Activated CD8-positive, alpha-beta memory T cell treated with anti-CD3 and anti-CD28 coated beads for 36 hours (primary cell): ENCODE measurements at regions not wholly inside any gene's neighbourhood (a gene's known extent, or its start where the extent isn't known, plus 50 kb on each side); places are given as distances from the start of the nearest gene placed in this dataset.

Source experiments
- CTCF ChIA-PET: fragments of 350-600 bp; sonication (Branson Sonifier 250); formaldehyde crosslinking; loops from one replicate; lab custom pipeline; 2021; ENCODE audit warnings: antibody characterized with exemption; lab: Charles Lee
- POLR2A ChIA-PET: fragments of 350-600 bp; sonication (Branson Sonifier 250); formaldehyde crosslinking; loops from one replicate; lab custom pipeline; 2021; ENCODE audit warnings: antibody characterized with exemption; lab: Charles Lee

DNA sequence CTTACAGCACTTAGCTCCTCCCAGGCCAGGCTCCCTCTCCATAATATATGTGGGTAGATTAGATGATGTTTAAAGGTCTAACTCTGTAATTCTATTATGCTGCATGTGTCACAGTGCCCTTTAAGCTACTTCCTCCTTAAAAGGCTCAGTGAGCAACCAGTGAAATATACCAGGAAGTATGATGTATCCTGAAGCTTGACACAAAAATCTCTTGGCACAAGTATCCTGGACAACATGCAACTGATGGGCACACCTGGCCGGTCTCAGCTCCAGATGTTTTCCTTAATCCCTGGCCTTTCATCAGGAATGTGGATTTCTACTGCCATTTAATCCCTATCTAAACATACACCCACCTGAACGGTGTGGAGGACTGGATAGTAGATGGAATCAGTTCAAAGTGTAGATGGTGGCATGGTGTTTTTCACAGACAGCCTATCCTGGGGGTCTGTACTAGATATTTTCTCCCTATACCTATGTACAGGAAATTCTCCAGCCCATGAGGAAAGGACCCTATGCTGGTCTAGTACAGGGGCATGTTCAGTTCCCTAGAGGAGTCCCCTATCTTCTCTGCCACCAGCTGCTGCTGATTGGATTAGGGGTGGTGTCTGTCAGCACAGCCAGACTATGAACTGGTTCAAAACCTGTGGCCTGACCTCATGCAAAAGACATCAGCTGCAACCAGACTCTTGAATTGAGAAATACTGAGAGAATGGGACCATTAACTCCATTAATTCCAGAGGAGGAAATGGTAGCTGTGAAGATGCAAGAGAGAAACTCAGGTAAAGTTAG, 59.4 kb upstream of the CITED2 start:
- CTCF ChIA-PET, result no interaction called here
- POLR2A ChIA-PET, result no interaction called here

- CTCF ChIA-PET, result no interaction called here
- POLR2A ChIA-PET, result no interaction called here
These were observed 57.1 kb upstream of the CITED2 start for GRCh38 chr6:139431602-139431956.

- POLR2A ChIA-PET, result no interaction called here
- CTCF ChIA-PET, result no interaction called here
These were observed 56.6 kb upstream of the CITED2 start for GRCh38 chr6:139430899-139431601.

GRCh38 chr6:139429580-139430145, 55.2 kb upstream of the CITED2 start:
- CTCF ChIA-PET, result no interaction called here
- POLR2A ChIA-PET, result no interaction called here

DNA sequence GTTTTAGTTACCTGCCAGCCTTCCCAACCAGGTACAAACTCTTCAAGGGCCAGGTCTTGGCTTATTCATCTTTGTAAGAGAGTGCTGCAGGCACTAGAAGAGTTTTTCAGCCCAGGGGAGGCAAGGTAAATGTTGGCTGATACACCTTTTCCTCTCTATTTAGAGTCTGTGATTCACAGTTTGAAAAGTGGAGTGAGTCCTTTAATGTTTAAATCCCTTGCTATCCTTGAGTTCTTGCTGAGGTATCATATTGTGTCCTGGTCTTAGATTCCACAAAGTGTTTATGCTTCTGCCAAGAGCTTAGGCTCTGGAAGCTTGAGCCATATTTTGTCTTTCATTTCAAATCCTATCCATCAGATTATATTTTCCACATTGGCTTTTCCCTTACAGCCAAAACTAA, 52.8 kb upstream of the CITED2 start:
- POLR2A ChIA-PET, result no interaction called here

GRCh38 chr6:139426795-139427194, 52.3 kb upstream of the CITED2 start:
- CTCF ChIA-PET, result no interaction called here
- POLR2A ChIA-PET, result no interaction called here

More for the DNA sequence above, 52.8 kb upstream of the CITED2 start:
- CTCF ChIA-PET, result no interaction called here

GRCh38 chr6:139425780-139426179, 51.3 kb upstream of the CITED2 start:
- POLR2A ChIA-PET, result no interaction called here

DNA sequence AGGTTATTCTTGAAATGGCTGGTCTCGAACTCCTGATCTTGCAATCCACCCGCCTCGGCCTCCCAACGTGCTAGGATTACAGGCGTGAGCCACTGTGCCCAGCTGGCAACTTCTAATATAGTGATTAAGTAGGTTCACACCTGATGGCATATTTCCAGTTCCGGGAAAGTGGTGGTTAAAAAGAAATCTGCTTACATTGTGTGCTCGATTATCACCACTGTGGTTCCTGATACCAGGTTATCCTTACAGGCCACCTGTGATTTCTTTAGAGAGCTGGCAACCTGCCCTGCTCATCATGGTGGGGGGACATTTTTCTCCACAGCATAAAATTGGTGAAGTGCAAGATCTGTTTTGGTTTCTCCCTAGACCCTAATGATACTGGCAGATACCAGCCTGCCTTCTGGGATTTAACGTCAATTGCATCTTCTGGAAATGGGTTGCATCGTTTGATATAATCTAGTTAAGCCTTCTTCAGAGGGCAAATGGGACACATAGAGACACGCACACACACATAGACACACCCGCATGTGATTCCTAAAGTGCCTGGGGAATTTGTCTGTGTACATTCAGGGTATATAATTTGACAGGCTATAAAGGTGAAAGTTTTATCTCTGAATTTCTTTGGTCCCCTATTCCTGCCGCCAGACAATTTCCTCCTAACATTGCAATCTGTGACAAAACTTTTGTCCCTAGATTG, 49.7 kb upstream of the CITED2 start:
- CTCF ChIA-PET, result no interaction called here
- POLR2A ChIA-PET, result no interaction called here

More at GRCh38 chr6:139425780-139426179, 51.3 kb upstream of the CITED2 start:
- CTCF ChIA-PET, result no interaction called here
